GM12872 (cell line): ENCODE measurements at regions not wholly inside any gene's neighbourhood (a gene's known extent, or its start where the extent isn't known, plus 50 kb on each side); places are given as distances from the start of the nearest gene placed in this dataset.

Experiments used
- TF ChIP-seq, protein P1 (sequence below): IDR thresholded peaks from 3 replicates; pipeline ENCODE4 v1.5.1; 2011; ENCODE audit warnings: low read depth, mild to moderate bottlenecking, low read length, moderate library complexity; ENCODE audit not compliant: insufficient read depth

GRCh38 chr6:40692337-40692736, 105.2 kb upstream of the LRFN2 start:
- TF ChIP-seq, protein P1, sequence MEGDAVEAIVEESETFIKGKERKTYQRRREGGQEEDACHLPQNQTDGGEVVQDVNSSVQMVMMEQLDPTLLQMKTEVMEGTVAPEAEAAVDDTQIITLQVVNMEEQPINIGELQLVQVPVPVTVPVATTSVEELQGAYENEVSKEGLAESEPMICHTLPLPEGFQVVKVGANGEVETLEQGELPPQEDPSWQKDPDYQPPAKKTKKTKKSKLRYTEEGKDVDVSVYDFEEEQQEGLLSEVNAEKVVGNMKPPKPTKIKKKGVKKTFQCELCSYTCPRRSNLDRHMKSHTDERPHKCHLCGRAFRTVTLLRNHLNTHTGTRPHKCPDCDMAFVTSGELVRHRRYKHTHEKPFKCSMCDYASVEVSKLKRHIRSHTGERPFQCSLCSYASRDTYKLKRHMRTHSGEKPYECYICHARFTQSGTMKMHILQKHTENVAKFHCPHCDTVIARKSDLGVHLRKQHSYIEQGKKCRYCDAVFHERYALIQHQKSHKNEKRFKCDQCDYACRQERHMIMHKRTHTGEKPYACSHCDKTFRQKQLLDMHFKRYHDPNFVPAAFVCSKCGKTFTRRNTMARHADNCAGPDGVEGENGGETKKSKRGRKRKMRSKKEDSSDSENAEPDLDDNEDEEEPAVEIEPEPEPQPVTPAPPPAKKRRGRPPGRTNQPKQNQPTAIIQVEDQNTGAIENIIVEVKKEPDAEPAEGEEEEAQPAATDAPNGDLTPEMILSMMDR: no peak

- TF ChIP-seq, protein P1: no peak
Observed at GRCh38 chr6:40689185-40689584, 102.0 kb upstream of the LRFN2 start.

DNA sequence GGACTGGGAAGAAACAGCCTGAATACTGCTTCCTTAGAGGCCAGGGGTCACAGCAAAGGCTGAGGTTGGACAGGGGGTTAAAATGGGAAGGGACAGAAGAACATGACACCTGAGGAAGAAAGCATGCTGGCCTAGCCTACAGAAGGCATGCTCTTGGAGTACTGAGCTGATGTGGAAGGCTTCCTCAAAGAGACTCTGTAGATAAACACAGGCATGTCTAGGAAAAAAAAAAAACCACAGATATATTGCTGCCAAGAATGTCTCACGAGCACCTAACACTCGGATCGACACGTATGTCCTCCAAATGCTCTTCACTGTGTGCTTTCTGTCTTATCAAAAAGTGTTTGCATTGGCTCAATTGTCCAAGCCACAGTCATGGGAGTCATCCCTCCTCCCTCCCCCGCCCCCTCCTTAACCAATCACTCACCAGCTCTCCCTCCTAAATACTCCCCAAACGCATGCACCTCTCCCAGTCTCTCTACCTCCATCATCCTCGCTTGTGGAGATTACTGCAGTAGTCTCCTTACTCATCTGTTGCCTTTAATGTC, 101.1 kb upstream of the LRFN2 start:
- TF ChIP-seq, protein P1: no peak

DNA sequence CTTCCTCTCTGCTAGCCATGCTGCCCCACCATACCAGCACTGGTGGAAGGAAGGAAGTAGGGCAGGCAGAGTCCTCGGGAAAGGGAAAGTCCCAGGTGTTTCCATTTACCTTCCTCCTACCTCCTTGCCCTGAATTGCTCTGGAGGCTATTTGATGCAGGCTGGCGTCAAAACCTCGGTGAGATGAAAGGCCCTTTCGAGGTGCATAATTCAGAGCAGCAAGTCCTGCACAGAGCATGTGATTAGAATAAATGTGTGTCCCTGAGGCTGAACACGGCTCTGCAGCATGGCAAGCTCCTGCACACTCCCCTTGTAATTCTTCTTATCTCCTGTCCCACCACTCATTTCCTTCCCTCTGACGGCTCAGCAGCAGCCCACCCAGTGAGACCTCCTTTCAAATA, 98.7 kb upstream of the LRFN2 start:
- TF ChIP-seq, protein P1: no peak

DNA sequence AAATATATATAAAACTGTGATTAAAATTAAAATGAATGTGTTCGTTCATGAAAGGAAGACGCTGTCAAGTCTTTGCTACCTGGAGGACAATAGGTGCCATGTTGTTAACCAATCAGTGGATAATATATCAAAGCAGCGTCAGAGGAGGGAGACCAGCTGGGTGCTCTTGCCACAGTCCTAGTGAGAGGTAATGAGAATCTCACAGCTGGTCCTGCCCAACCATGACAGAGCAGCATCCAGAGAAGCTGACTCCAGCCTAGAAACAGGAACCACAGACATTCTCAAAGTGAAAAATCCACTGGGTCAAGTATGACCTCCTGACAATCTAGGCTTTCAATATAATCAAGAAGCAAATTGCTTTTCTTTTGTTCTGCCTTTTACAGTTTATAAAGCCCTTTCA, 94.5 kb upstream of the LRFN2 start:
- TF ChIP-seq, protein P1: no peak

DNA sequence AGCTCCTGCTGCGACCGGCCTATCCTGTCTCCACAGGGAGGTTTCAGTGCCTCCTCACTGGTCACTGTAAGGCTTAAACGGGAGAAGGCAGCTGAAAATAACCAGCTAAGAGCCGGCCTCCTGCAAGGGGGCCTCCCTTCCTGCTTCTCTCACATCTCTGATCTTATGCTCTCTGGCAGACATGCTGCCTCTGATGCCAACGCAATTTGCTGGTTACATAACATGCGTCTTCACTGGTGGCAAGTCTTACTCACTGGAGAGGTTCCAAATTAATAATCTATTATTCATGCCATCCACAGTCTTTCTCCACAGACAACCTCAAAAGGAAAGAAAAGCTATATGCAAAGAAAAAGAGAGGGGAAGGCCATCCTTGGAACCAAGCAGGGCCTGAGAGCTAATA, 91.8 kb upstream of the LRFN2 start:
- TF ChIP-seq, protein P1: no peak

DNA sequence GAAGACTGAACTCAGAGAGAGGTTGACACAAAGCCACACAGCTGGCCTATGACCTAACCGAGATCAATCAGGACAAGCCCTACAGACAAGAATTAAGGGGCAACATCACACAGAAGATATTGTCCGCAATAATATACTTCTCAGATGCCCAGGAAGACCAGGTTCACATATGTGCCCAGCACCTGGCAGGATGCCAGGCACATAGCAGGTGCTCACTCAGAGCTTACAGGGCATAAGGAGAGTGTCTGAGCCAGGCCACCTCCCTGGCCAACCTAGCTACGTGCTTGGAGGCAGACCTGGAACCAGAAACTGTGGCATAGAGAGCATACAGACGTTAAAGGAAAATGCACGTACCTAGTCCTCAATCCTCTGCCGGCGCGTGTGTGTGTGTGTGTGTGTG, 87.0 kb upstream of the LRFN2 start:
- TF ChIP-seq, protein P1: no peak
